Retinal pigment epithelial cell (primary cell): ENCODE measurements at regions not wholly inside any gene's neighbourhood (a gene's known extent, or its start where the extent isn't known, plus 50 kb on each side); places are given as distances from the start of the nearest gene placed in this dataset.
A peak's percentile ranks its signal among the peaks of the same experiment; 100 is the strongest.

Experiments
- DNase-seq: peaks from one replicate; pipeline ENCODE4 v3.0.0-alpha.2; 2010; ENCODE audit warnings: low read depth
- H3K4me3 ChIP-seq: 2 replicates; pipeline ENCODE4 v1.5.1; 2011; ENCODE audit warnings: mild to moderate bottlenecking, low read length, control low read depth, moderate library complexity
- CTCF ChIP-seq: conservative IDR thresholded peaks from 2 replicates; pipeline ENCODE4 v1.5.1; 2011; ENCODE audit warnings: low read depth, low read length, control low read depth, inconsistent platforms

DNA sequence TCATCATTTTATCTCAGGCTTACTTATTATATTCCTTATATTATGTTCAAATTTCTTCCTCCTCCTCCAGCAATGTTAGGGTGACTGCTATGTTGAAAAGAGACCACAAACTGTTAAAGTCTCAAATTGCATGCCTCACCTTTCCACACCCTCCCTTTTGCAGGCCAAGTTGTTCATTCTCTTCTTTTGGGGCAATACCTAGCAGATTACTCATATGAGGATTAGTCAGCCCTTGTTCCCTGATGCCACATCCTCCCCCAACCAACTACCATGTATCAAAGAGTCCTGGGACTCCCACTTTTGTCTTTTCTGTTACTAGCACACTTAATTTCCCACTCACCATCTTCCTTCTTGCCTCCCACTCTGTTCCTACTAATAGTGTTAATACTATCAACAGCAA, 434.7 kb downstream of the BCKDHB start:
- TF ChIP-seq CTCF, result no peak
- DNase-seq, result no peak

GRCh38 chr6:80540700-80541099, 434.2 kb downstream of the BCKDHB start:
- no peak overlapping the region for H3K4me3 ChIP-seq
- no peak for DNase-seq
- TF ChIP-seq CTCF, result no peak

More for the DNA sequence above, 434.7 kb downstream of the BCKDHB start:
- no peak overlapping the region for H3K4me3 ChIP-seq

- no peak for DNase-seq
- TF ChIP-seq CTCF, result no peak
- no peak overlapping the region for H3K4me3 ChIP-seq
Observed at GRCh38 chr6:80537118-80537972, 430.9 kb downstream of the BCKDHB start.

GRCh38 chr6:80535914-80536565, 429.6 kb downstream of the BCKDHB start:
- no peak for TF ChIP-seq CTCF
- DNase-seq, result no peak
- H3K4me3 ChIP-seq, result no peak overlapping the region

- no peak for TF ChIP-seq CTCF
- no peak overlapping the region for H3K4me3 ChIP-seq
- DNase-seq, result peak; percentile 38
Observed at GRCh38 chr6:80531681-80532619, 425.5 kb downstream of the BCKDHB start.

GRCh38 chr6:80530103-80530502, 423.6 kb downstream of the BCKDHB start:
- TF ChIP-seq CTCF, result no peak
- H3K4me3 ChIP-seq, result no peak overlapping the region
- no peak for DNase-seq
